Stimulated activated CD4-positive, alpha-beta T cell treated with anti-CD3 and anti-CD28 coated beads, Interleukin-4, amount 100 ng/mL, for 4 hours (primary cell): ENCODE measurements at regions not wholly inside any gene's neighbourhood (a gene's known extent, or its start where the extent isn't known, plus 50 kb on each side); places are given as distances from the start of the nearest gene placed in this dataset.

Source experiments
- DNase-seq, 2 experiments: peaks; one replicate each; pipeline ENCODE4 v3.0.0-alpha.2; 2020

- no peak for DNase-seq
These were observed 51.9 kb upstream of the TSPAN11 start for GRCh38 chr12:30874455-30875321.

GRCh38 chr12:30870491-30871265, 55.9 kb upstream of the TSPAN11 start:
- no peak for DNase-seq

DNA sequence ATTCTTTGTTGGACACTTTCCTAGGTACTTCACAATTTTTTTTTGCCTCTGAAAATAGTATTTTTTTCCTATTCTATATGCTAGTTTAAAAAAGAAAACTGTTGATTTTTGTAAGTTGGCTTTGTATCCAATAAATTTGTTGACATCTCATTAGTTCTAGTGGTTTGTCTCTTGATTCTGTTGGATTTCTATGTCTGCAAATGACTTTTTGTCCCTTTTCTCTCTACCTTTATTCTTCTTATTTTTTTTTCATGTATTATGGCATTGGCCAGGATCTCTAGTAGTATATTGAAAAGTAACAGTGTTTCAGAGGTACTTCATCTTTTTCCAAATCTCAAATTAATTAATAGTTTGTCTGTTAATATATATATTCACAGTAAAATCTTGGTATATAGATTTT, 59.1 kb upstream of the TSPAN11 start:
- no peak for DNase-seq

GRCh38 chr12:30866256-30866655, 60.3 kb upstream of the TSPAN11 start:
- DNase-seq, result no peak

DNA sequence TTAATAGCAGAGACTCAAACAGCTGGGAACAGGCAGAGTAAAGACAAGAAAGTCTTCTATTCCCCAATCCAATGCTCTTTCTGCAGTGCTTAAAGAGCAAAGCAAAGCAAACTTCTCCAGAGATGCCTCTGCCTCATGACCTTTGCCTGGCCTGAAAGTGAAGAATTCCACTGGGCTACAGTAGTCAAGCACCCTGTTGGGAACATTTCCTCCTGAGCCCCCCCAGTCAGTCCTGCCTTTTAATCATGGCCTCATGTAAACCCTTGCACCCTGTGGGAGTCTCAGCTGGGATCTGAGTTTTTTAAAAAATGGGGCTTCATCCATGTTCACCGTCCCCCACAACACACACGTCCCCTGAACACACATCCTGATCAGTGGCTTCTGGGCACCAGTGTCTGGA, 62.7 kb upstream of the TSPAN11 start:
- DNase-seq, result no peak

GRCh38 chr12:30862486-30862885, 64.1 kb upstream of the TSPAN11 start:
- no peak for DNase-seq

DNA sequence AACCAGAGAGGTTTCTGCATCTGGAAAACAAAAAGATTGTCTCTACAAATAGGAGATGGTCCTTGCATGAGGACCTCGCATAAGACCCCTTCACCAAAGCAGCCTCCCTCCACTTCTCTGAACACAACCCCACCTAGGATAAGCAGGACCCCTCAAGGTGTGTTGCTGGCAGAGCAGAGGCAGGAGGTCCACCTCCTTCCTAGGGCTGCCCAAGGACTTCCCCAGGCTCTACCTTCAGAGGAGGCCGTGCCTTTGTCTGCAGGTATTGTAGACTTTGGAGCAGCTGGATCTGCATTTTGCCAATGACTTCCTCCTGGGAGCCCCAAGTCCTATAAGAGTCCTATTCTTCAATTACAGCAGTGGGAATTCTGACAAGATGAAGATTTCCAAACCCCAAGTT, 67.3 kb upstream of the TSPAN11 start:
- no peak for DNase-seq

DNA sequence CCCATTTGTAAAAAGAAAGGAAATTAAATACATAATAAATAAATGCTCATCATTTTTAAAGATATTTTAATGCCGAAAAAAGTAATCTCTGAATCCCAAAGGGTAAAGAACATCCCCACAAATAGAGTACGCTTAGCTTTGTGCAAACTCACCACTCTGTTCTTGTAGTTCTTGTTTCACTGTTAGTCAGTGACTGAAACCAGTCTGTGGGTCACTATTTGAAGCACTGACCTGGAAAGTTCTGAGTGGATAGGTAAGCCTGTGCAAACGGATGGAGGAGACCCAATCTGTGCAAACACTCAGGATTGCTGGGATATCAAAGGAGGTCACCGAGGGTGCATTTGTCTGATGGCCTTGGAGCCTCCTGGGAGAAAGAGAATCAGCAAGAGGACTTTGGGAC, 68.1 kb upstream of the TSPAN11 start:
- no peak for DNase-seq

- no peak for DNase-seq
These were observed 72.9 kb upstream of the TSPAN11 start for GRCh38 chr12:30853561-30854133.

DNA sequence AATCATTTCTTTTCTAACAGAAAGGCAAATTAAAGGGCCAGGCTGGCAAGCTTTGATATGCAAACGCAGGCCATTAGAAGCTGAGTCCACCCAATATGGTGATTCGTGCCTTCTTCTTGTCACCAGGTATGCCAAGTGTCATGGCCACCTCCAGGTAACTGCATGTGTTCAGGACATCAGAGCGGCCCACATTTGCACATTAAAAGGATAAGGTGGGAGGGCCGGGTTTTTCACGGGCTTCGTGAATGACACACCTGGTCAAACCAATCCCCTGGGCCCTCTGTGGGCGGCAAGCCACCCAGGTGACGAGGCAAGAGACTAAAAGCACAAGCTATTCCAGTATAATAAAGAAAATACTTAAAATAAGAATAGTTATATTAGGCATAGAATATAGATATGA, 75.9 kb upstream of the TSPAN11 start:
- DNase-seq, result no peak

GRCh38 chr12:30847259-30847658, 79.3 kb upstream of the TSPAN11 start:
- DNase-seq, result no peak

- no peak for DNase-seq
These were observed 79.8 kb upstream of the TSPAN11 start for GRCh38 chr12:30846776-30847175.

GRCh38 chr12:30845676-30846075, 80.9 kb upstream of the TSPAN11 start:
- DNase-seq, result no peak

DNA sequence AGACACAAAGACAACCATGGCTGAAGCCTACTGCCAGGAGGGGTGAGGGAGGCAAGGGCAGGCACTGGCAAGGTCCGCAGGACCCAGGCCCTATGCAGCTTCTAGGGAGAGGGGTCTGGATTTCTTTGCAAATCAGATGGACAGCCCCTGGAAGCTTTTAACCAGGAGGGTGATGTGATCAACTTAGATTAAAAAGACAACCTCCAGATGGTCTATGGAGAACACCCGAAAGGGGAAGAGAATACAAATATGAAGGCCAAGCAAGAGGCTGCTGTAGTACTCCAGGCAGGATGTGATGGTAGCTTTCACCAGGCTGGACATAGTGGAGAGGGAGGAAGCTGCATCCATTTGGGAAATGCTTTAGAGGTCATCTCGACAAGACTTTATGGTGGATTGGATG, 83.3 kb upstream of the TSPAN11 start:
- DNase-seq, result no peak

DNA sequence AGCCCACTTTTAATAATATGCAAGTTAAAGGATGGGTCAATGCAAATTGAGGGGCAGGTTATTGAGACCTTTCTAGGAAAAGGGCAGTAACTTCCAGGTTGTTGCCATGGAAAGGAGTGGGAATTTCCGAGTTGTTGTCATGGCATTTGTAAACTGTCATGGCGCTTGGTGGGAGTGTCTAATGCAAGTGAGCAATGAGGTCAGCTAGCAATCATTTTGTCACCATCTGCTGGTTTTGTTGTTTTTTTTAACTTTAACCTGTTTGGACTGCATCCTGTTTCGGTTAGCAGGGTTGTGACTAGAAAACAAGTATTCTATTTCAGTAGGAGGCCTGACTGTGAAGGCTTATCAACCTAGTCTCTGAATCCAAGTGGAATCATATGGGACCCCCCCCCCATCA, 85.8 kb upstream of the TSPAN11 start:
- no peak for DNase-seq

DNA sequence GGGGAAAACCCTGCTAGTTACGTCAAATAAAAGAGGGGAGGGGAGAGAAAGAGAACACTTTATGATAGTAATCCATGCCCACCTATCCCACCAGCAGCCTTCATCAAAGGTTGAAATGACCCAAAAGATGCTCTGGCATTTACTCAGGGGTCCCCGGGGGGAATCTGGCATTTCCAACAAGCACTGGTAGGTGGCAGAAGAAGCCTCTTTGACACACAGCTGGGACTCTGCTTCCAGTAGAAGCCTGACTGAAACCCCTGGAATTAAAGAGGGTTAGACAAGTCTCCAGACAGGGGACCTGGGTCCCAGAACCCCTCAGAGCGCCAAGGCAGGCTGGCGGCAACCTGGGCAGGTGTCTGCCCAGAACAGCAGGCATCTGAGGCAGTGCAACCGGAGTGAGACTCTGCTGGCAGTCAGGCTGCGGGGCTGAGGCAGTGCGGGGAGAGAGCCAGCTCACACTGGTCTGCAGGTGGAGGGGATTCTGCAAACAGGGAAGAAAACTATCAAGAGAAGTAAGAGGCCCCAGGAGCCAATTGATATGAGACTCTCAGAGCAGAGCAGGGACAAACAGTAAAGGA, 85.0 kb upstream of the CAPRIN2 start:
- DNase-seq, result no peak

DNA sequence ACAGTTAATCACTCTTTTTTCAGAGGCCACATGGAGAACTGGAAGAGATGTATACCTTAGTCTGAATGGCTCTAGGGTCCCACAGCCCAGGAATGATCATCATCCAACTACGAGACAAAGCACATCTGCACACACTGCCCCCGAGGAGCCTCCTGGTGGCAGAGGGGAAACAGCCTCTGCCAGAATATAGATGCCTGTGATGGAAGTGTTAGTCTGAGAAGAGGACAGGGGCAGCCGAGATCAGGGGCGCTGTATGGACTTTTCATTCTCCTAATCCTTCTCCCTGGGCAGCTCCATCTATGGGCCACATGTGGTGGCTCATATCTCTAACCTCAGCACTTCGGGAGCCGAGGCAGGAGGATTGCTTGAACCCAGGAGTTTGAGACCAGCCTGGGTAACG, 82.8 kb upstream of the CAPRIN2 start:
- no peak for DNase-seq

- no peak for DNase-seq
These were observed 82.1 kb upstream of the CAPRIN2 start for GRCh38 chr12:30836656-30837445.

DNA sequence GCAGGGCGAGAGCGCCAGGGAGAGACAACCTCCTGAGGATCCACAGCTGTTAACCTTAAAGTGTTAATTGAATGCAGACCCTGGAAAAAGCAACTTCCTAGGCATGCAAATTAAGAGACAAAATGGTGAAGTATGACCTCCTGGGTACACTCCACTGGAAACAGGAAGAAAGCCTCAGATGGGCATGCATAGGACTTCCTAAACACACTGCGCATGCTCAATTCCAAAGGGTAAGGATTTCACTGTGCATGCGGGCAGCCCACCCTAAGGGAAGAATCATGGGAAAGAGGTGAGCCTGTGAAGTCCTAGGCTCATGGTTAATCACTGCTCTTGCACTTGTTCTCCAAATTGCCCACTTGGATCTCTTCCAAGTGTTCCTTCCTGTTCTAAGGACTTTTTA, 80.5 kb upstream of the CAPRIN2 start:
- no peak for DNase-seq

DNA sequence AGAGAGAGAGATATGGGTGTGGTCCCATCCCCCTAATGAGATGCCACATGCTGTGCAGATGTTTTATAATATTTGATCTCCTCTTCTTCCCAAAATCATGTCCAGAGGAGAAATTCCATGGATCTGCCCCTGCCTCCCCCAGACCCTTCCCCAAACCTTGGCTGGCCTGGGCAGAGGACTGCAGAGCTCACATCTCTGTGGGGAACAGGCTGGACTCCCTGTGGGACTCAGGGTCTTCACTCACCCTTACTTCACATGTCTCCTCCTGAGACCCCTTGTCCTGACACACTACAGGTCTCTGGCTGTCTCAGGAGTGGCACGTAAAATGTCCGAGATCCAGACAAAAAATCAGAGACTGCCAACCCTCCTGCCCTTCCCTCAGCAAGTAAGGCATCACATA, 76.0 kb upstream of the CAPRIN2 start:
- DNase-seq, result no peak

- no peak for DNase-seq
These were observed 75.1 kb upstream of the CAPRIN2 start for GRCh38 chr12:30829876-30830275.

DNA sequence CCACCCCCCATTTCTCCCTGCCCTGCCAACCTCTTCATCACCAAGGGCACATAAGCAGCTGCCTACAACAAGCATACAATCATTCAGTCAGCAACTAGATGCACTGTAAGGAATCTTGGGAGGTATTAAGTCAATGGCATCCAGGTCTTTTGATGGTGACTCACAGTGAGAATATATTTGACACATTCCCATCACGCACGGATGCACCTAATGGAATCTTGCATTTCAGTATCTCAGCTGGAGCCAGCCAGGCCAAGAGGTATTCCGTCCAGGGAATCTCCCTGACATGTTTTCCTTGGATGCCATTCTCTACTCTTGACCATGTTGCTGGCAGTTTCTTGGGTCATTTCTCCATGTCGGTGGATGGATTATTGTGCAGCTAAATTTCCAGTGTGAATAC, 73.9 kb upstream of the CAPRIN2 start:
- DNase-seq, result no peak
